ENCODE measurements at regions not wholly inside any gene's neighbourhood (a gene's known extent, or its start where the extent isn't known, plus 50 kb on each side); places are given as distances from the start of the nearest gene placed in this dataset.

DNA sequence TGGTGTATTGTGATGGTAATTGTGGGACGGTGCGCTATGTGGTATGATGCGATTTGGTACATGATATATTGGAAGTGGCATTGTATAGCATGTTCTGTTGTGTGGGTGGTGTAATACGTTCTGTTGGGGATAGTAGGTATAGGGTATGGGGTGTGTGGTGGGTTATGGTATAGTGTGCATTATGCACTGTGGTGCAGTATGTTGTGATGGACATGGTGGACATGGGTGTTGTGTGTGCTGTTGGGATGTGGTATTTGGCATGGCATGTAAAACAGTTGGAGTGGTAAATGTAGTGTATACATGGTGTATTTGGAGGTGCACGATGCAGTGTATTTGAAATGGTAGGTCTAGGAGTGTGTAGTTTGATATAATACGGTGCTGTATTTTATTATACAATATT is 170.6 kb upstream of the CNTNAP4 start:
- no peaks in the 10 kb centered on the region for H4K20me1 ChIP-seq (replicated peaks; ENCODE audit: control insufficient read depth, extremely low read depth, insufficient read depth, low read length)
- H3K9me3 ChIP-seq (replicated peaks; ENCODE audit: control insufficient read depth, insufficient read depth, low read length): peaks cover 4% of the 10 kb centered on the region
- dilution Hi-C loops (cut with MboI; ENCODE audit: extremely low pct_ligation_motif_present, low sequenced_read_pairs): no loop called here
- no peak overlapping the region for H3K27ac ChIP-seq (ENCODE audit: insufficient read depth, low read depth, low read length)
- no peaks in the 10 kb centered on the region for H3K79me2 ChIP-seq (ENCODE audit: control insufficient read depth, insufficient read depth, low read length)
- DNase-seq (ENCODE audit: low read depth, low spot score): no peak
- H3K4me2 ChIP-seq (ENCODE audit: insufficient read depth, low read length): no peak overlapping the region
- POLR2A ChIA-PET: no interaction called here
- CTCF ChIA-PET: no interaction called here
- H3K9me1 ChIP-seq (replicated peaks; ENCODE audit: control insufficient read depth, extremely low read depth, insufficient read depth, low read length): no peaks in the 10 kb centered on the region
- no peak for TF ChIP-seq JUN (IDR thresholded peaks at IDR 0.05; ENCODE audit: borderline replicate concordance, insufficient read depth, insufficient read length, low read depth)
- TF ChIP-seq, protein P1, sequence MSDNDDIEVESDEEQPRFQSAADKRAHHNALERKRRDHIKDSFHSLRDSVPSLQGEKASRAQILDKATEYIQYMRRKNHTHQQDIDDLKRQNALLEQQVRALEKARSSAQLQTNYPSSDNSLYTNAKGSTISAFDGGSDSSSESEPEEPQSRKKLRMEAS (IDR thresholded peaks at IDR 0.05; ENCODE audit: insufficient read depth, insufficient read length): no peak
- no peak for TF ChIP-seq MYC (IDR thresholded peaks at IDR 0.05; ENCODE audit: low read depth, low read length)
- TF ChIP-seq FOS (IDR thresholded peaks at IDR 0.05; ENCODE audit: borderline replicate concordance, insufficient read depth, low read length): no peak
- H3K4me1 ChIP-seq (ENCODE audit: control insufficient read depth, extremely low read depth, insufficient read depth, low read length): no peaks in the 10 kb centered on the region
- H3K9ac ChIP-seq (replicated peaks; ENCODE audit: extremely low read depth, insufficient read depth, low read length): no peak overlapping the region
- no TSS peak for BruUV-seq (replicated peaks)
- no peaks in the 10 kb centered on the region for H3K36me3 ChIP-seq (ENCODE audit: control insufficient read depth in 2 of 2, extremely low read depth in 1 of 2, insufficient read depth in 2 of 2, low read length in 2 of 2)
- intact Hi-C loops (cut with micrococcal nuclease): no loop called here
- H3K27me3 ChIP-seq (ENCODE audit: control insufficient read depth in 2 of 2, insufficient read depth in 2 of 2, low read length in 2 of 2): no peaks in the 10 kb centered on the region
- FAIRE-seq: no peak
- H2AFZ ChIP-seq (ENCODE audit: low read depth, low read length): no peak overlapping the region
- no peak overlapping the region for H3K4me3 ChIP-seq (replicated peaks in 1 of 3; ENCODE audit: insufficient read depth in 1 of 3, low read depth in 1 of 3, low read length in 3 of 3)

DNA sequence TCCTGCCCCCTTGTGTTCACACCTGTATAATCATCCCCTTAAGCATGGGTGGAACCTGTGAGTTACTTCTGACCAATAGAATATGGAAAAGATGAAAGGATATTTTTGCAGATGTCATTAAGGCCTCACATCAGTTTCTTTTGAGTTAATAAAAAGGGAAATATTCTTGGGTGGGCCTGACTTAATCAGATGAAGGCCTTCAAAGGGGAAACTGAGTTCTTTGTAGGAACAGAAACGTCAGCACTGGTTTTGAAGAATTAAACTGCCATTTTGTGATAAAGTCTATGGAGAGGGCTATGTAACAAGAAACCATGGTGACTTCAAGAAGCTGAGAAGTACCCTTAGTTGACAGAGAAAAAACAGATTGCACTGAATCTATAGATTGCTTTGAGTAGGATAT is 168.7 kb upstream of the CNTNAP4 start:
- Histone ChIP-seq H4K20me1 (replicated peaks; ENCODE audit: control insufficient read depth, extremely low read depth, insufficient read depth, low read length) (no peaks in the 10 kb centered on the region), H2AFZ (ENCODE audit: low read depth, low read length) (no peak overlapping the region), H3K4me3 (replicated peaks in 1 of 3; ENCODE audit: insufficient read depth in 1 of 3, low read depth in 1 of 3, low read length in 3 of 3) (no peak overlapping the region), H3K79me2 (ENCODE audit: control insufficient read depth, insufficient read depth, low read length) (no peaks in the 10 kb centered on the region), H3K9me3 (replicated peaks; ENCODE audit: control insufficient read depth, insufficient read depth, low read length) (peaks cover 4% of the 10 kb centered on the region), H3K27ac (ENCODE audit: insufficient read depth, low read depth, low read length) (no peak overlapping the region), H3K9me1 (replicated peaks; ENCODE audit: control insufficient read depth, extremely low read depth, insufficient read depth, low read length) (no peaks in the 10 kb centered on the region), H3K36me3 (ENCODE audit: control insufficient read depth in 2 of 2, extremely low read depth in 1 of 2, insufficient read depth in 2 of 2, low read length in 2 of 2) (no peaks in the 10 kb centered on the region), H3K27me3 (ENCODE audit: control insufficient read depth in 2 of 2, insufficient read depth in 2 of 2, low read length in 2 of 2) (no peaks in the 10 kb centered on the region), H3K4me2 (ENCODE audit: insufficient read depth, low read length) (no peak overlapping the region), H3K4me1 (ENCODE audit: control insufficient read depth, extremely low read depth, insufficient read depth, low read length) (no peaks in the 10 kb centered on the region), H3K9ac (replicated peaks; ENCODE audit: extremely low read depth, insufficient read depth, low read length) (no peak overlapping the region)
- DNase-seq (ENCODE audit: low read depth, low spot score) (no peak), FAIRE-seq (no peak)
- no TSS peak for BruUV-seq (replicated peaks)
- ChIA-PET POLR2A (no interaction called here), CTCF (no interaction called here)
- TF ChIP-seq, protein P2, sequence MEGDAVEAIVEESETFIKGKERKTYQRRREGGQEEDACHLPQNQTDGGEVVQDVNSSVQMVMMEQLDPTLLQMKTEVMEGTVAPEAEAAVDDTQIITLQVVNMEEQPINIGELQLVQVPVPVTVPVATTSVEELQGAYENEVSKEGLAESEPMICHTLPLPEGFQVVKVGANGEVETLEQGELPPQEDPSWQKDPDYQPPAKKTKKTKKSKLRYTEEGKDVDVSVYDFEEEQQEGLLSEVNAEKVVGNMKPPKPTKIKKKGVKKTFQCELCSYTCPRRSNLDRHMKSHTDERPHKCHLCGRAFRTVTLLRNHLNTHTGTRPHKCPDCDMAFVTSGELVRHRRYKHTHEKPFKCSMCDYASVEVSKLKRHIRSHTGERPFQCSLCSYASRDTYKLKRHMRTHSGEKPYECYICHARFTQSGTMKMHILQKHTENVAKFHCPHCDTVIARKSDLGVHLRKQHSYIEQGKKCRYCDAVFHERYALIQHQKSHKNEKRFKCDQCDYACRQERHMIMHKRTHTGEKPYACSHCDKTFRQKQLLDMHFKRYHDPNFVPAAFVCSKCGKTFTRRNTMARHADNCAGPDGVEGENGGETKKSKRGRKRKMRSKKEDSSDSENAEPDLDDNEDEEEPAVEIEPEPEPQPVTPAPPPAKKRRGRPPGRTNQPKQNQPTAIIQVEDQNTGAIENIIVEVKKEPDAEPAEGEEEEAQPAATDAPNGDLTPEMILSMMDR (IDR thresholded peaks at IDR 0.05; ENCODE audit: extremely low read depth in 1 of 2, insufficient read depth in 1 of 2, low read depth in 1 of 2, low read length in 2 of 2): no peak
- TF ChIP-seq POLR2A (IDR thresholded peaks at IDR 0.05; ENCODE audit: low read depth, low read length) (no peak), FOS (IDR thresholded peaks at IDR 0.05; ENCODE audit: borderline replicate concordance, insufficient read depth, low read length) (no peak), GATA2 (IDR thresholded peaks at IDR 0.05; ENCODE audit: insufficient read depth, insufficient read length, low read depth, low read length) (no peak), MYC (IDR thresholded peaks at IDR 0.05; ENCODE audit: low read depth, low read length) (no peak), JUN (IDR thresholded peaks at IDR 0.05; ENCODE audit: borderline replicate concordance, insufficient read depth, insufficient read length, low read depth) (no peak)
- dilution Hi-C loops (cut with MboI; ENCODE audit: extremely low pct_ligation_motif_present, low sequenced_read_pairs): no loop called here
- intact Hi-C loops (cut with micrococcal nuclease): no loop called here

All from endothelial cell of umbilical vein (primary cell).